HCT116 (cell line): ENCODE measurements at regions not wholly inside any gene's neighbourhood (a gene's known extent, or its start where the extent isn't known, plus 50 kb on each side); places are given as distances from the start of the nearest gene placed in this dataset.

Experiments
- ATAC-seq: fragments of 200-7000 bp; cut with Tn5 transposase; 2 replicates; pipeline ENCODE4 v1.9.1; 2020; ENCODE audit warnings: mild to moderate bottlenecking, moderate library complexity
- BruUV-seq: library from RNA; stranded (reverse); fragments of 400-500 nt; replicated peaks from 2 replicates; lab custom pipeline; 2021; lab: Mats Ljungman, UMichigan
- CTCF ChIA-PET: fragments of 300-600 bp; sonication (Branson Sonifier 250); formaldehyde crosslinking; loops from one replicate; lab custom pipeline; 2021; ENCODE audit warnings: antibody characterized with exemption; lab: Charles Lee
- POLR2A ChIA-PET: fragments of 300-600, 350-600 bp; sonication (Branson Sonifier 250); formaldehyde crosslinking; loops from one replicate; lab custom pipeline; 2021; ENCODE audit warnings: antibody characterized with exemption; lab: Charles Lee
- RAD21 ChIA-PET, 2 experiments: fragments of 300-600 bp; sonication (Branson Sonifier 250); formaldehyde crosslinking; loops; one replicate each; lab custom pipeline; 2023; ENCODE audit warnings: low total read pairs in 2 of 2; ENCODE audit not compliant: uncharacterized antibody in 2 of 2, unreplicated experiment in 2 of 2, low non-redundant PET in 1 of 2; lab: Charles Lee
- DNase-seq: peaks from one replicate; pipeline ENCODE4 v3.0.0-alpha.2; 2010; ENCODE audit warnings: low read depth, low spot score
- H2AFZ ChIP-seq: fragments of 200-600 bp; shearing (Covaris generic), sonication (generic); 2 replicates; pipeline ENCODE4 v1.6.1; 2017; ENCODE audit warnings: low read depth, mixed run types, mixed read lengths, antibody characterized with exemption, low read length; ENCODE audit not compliant: poor library complexity, severe bottlenecking
- H3K27ac ChIP-seq: 2 replicates; pipeline ENCODE4 v1.5.1; 2012; ENCODE audit warnings: low read depth, low read length
- H3K27me3 ChIP-seq: fragments of 200-600 bp; sonication (generic); 2 replicates; pipeline ENCODE4 v1.6.1; 2016; ENCODE audit warnings: mixed run types, low read length, mixed read lengths; ENCODE audit not compliant: insufficient read depth
- H3K36me3 ChIP-seq, 2 experiments: fragments of 200-500 bp in 1 of 2; fragments of 200-600 bp in 1 of 2; sonication (Bioruptor generic) in 1 of 2; sonication (generic) in 1 of 2; 2 replicates each; pipeline versions ENCODE4 v1.5.1 to v1.6.1; 2014 to 2016; ENCODE audit warnings: low read length in 2 of 2, inconsistent platforms in 1 of 2, mixed read lengths in 1 of 2, mixed run types in 1 of 2; ENCODE audit not compliant: insufficient read depth in 2 of 2, control insufficient read depth in 1 of 2
- H3K4me1 ChIP-seq, 2 experiments: fragments of 200-600 bp in 1 of 2; sonication (generic) in 1 of 2; 2 replicates each; pipeline versions ENCODE4 v1.5.1 to v1.6.1; 2012 to 2017; ENCODE audit warnings: low read length in 2 of 2, inconsistent platforms in 1 of 2, mild to moderate bottlenecking in 1 of 2, mixed read lengths in 1 of 2, mixed run types in 1 of 2, moderate library complexity in 1 of 2; ENCODE audit not compliant: insufficient read depth in 2 of 2, control insufficient read depth in 1 of 2
- H3K4me2 ChIP-seq: fragments of 200-600 bp; sonication (generic); 2 replicates; pipeline ENCODE4 v1.6.1; 2017; ENCODE audit warnings: mixed run types, low read length, mixed read lengths
- H3K4me3 ChIP-seq, 2 experiments: fragments of 200-600 bp in 1 of 2; sonication (generic) in 1 of 2; replicated peaks in 1 of 2; 2 replicates each; pipeline ENCODE4 v1.5.1; 2011 to 2016; ENCODE audit warnings: low read length in 2 of 2, control low read depth in 1 of 2, low read depth in 1 of 2, mild to moderate bottlenecking in 1 of 2, mixed read lengths in 1 of 2, mixed run types in 1 of 2
- H3K79me2 ChIP-seq: fragments of 200-600 bp; sonication (generic); 2 replicates; pipeline ENCODE4 v1.6.1; 2017; ENCODE audit warnings: mild to moderate bottlenecking, mixed run types, low read length, moderate library complexity, mixed read lengths; ENCODE audit not compliant: insufficient read depth
- H3K9ac ChIP-seq: fragments of 200-600 bp; sonication (generic); 2 replicates; pipeline ENCODE4 v1.6.1; 2016; ENCODE audit warnings: low read length, mixed read lengths
- H3K9me2 ChIP-seq: fragments of 200-600 bp; sonication (generic), shearing (Covaris generic); 2 replicates; pipeline ENCODE4 v1.6.1; 2017; ENCODE audit warnings: mixed run types, mild to moderate bottlenecking, moderate library complexity; ENCODE audit not compliant: insufficient read depth
- H3K9me3 ChIP-seq, 2 experiments: fragments of 200-500 bp in 1 of 2; fragments of 200-600 bp in 1 of 2; sonication (Bioruptor generic) in 1 of 2; sonication (generic) in 1 of 2; 2 replicates each; pipeline ENCODE4 v1.6.1; 2014 to 2017; ENCODE audit warnings: low read length in 2 of 2, mixed read lengths in 2 of 2, inconsistent platforms in 1 of 2, low read depth in 1 of 2, mild to moderate bottlenecking in 1 of 2, mixed run types in 1 of 2, moderate library complexity in 1 of 2; ENCODE audit not compliant: control insufficient read depth in 1 of 2, insufficient read depth in 1 of 2
- H4K20me1 ChIP-seq: fragments of 200-600 bp; sonication (generic), shearing (Covaris generic); 2 replicates; pipeline ENCODE4 v1.6.1; 2017; ENCODE audit warnings: mixed run types, mild to moderate bottlenecking, moderate library complexity; ENCODE audit not compliant: insufficient read depth
- CEBPB ChIP-seq: IDR thresholded peaks from 2 replicates; pipeline ENCODE4 v1.6.1; 2012; ENCODE audit warnings: low read depth
- EGR1 ChIP-seq: IDR thresholded peaks from 2 replicates; pipeline ENCODE4 v1.6.1; 2012; ENCODE audit warnings: low read depth
- ELF1 ChIP-seq: IDR thresholded peaks from 2 replicates; pipeline ENCODE4 v1.6.1; 2012; ENCODE audit warnings: low read depth, borderline replicate concordance
- EZH2phosphoT487 ChIP-seq: fragments of 200-600 bp; IDR thresholded peaks from 2 replicates; pipeline ENCODE4 v1.6.1; 2018; ENCODE audit warnings: antibody characterized with exemption, borderline replicate concordance
- FOSL1 ChIP-seq: IDR thresholded peaks from 2 replicates; pipeline ENCODE4 v1.6.1; 2012; ENCODE audit warnings: low read depth
- POLR2A ChIP-seq: IDR thresholded peaks from 2 replicates; pipeline ENCODE4 v1.7.0; 2011; ENCODE audit warnings: borderline replicate concordance; ENCODE audit not compliant: insufficient read depth, insufficient read length; ENCODE audit errors: extremely low read depth
- YY1 ChIP-seq: IDR thresholded peaks from 2 replicates; pipeline ENCODE4 v1.6.1; 2011; ENCODE audit warnings: low read length, low read depth, moderate library complexity, mild to moderate bottlenecking; ENCODE audit not compliant: insufficient replicate concordance; ENCODE audit errors: extremely low read depth
- ZBTB33 ChIP-seq: IDR thresholded peaks from 2 replicates; pipeline ENCODE4 v1.6.1; 2011; ENCODE audit warnings: mild to moderate bottlenecking, low read length, moderate library complexity; ENCODE audit not compliant: insufficient replicate concordance; ENCODE audit errors: extremely low read depth
- ZFX ChIP-seq: fragments of 450-650 bp; IDR thresholded peaks from 2 replicates; pipeline ENCODE4 v1.6.1; 2017
- intact Hi-C: fragments of 100-400 bp; cut with micrococcal nuclease; formaldehyde crosslinking; loops from 2 replicates; pipeline ENCODE4 v1.10.0; 2022
- TF ChIP-seq, protein P1 (sequence below), 3 experiments: fragments of 200-600 bp in 1 of 3; sonication (generic) in 1 of 3; IDR thresholded peaks in 2 of 3; conservative IDR thresholded peaks in 1 of 3; 2 replicates each; pipeline ENCODE4 v1.5.1; 2012 to 2017; ENCODE audit warnings: low read depth in 2 of 3, low read length in 2 of 3, antibody characterized with exemption in 1 of 3, borderline replicate concordance in 1 of 3, control low read depth in 1 of 3, mild to moderate bottlenecking in 1 of 3, mixed read lengths in 1 of 3, mixed run types in 1 of 3, moderate library complexity in 1 of 3; ENCODE audit not compliant: insufficient read depth in 1 of 3

GRCh38 chr1:238710697-238711096 is 675.7 kb upstream of the CHRM3 start:
- no peak overlapping the region for H2AFZ ChIP-seq
- no peaks in the 10 kb centered on the region for H3K9me2 ChIP-seq
- intact Hi-C loops = no loop called here
- H3K4me2 ChIP-seq = no peak overlapping the region
- no peaks in the 10 kb centered on the region for H3K4me1 ChIP-seq
- no peaks in the 10 kb centered on the region for H4K20me1 ChIP-seq
- TF ChIP-seq EGR1 = no peak
- no peak for TF ChIP-seq FOSL1
- no peak overlapping the region for H3K27ac ChIP-seq
- ChIA-PET CTCF (no interaction called here), RAD21 (no interaction called here), POLR2A (no interaction called here)
- H3K4me3 ChIP-seq = no peak overlapping the region
- H3K9ac ChIP-seq = no peak overlapping the region
- no TSS peak for BruUV-seq
- no peaks in the 10 kb centered on the region for H3K36me3 ChIP-seq
- ATAC-seq (no peak), DNase-seq (no peak)
- peaks cover 8 to 21% of the 10 kb centered on the region in 2 experiments; a peak in 2 of 4 replicates for H3K9me3 ChIP-seq
- H3K27me3 ChIP-seq = no peaks in the 10 kb centered on the region
- no peaks in the 10 kb centered on the region for H3K79me2 ChIP-seq

DNA sequence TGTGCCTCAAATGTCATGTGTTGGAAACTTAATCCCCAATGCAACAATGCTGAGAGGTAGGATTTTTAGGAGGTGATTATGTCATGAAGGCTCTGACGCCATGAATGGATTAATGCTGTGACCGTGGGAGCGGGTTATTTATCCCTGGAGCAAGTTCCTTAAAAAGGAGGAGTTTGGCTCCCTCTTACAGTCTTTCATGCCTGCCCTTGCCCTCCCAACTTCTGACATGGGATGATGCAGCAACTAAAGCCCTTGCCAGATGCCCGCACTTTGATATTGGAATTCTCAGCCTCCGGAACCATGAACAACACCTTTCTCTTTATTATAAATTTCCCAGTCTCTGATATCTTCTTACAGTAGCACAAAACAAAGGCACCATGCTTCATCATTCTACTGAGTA is 685.3 kb upstream of the CHRM3 start:
- Histone ChIP-seq H3K36me3 (no peaks in the 10 kb centered on the region), H4K20me1 (no peaks in the 10 kb centered on the region), H3K27me3 (no peaks in the 10 kb centered on the region), H3K4me1 (no peaks in the 10 kb centered on the region), H3K4me2 (no peak overlapping the region), H3K9ac (no peak overlapping the region), H3K9me3 (peaks cover 16 to 28% of the 10 kb centered on the region in 2 experiments; a peak in 2 of 4 replicates), H3K79me2 (no peaks in the 10 kb centered on the region), H3K9me2 (no peaks in the 10 kb centered on the region), H3K27ac (no peak overlapping the region), H3K4me3 (no peak overlapping the region), H2AFZ (no peak overlapping the region)
- no peak for DNase-seq
- ChIA-PET POLR2A (no interaction called here), CTCF (no interaction called here), RAD21 (no interaction called here)
- ATAC-seq = no peak
- BruUV-seq = no TSS peak
- TF ChIP-seq FOSL1 (no peak), EGR1 (no peak), ELF1 (no peak), ZFX (no peak), CEBPB (no peak), ZBTB33 (no peak), EZH2phosphoT487 (no peak), YY1 (no peak), POLR2A (no peak)
- TF ChIP-seq, protein P1, sequence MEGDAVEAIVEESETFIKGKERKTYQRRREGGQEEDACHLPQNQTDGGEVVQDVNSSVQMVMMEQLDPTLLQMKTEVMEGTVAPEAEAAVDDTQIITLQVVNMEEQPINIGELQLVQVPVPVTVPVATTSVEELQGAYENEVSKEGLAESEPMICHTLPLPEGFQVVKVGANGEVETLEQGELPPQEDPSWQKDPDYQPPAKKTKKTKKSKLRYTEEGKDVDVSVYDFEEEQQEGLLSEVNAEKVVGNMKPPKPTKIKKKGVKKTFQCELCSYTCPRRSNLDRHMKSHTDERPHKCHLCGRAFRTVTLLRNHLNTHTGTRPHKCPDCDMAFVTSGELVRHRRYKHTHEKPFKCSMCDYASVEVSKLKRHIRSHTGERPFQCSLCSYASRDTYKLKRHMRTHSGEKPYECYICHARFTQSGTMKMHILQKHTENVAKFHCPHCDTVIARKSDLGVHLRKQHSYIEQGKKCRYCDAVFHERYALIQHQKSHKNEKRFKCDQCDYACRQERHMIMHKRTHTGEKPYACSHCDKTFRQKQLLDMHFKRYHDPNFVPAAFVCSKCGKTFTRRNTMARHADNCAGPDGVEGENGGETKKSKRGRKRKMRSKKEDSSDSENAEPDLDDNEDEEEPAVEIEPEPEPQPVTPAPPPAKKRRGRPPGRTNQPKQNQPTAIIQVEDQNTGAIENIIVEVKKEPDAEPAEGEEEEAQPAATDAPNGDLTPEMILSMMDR (IDR thresholded peaks at IDR 0.05 in 2 of 3, conservative IDR thresholded peaks at IDR 0.05 in 1 of 3; ENCODE audit: borderline replicate concordance in 1 of 3, insufficient read depth in 1 of 3, low read depth in 2 of 3, low read length in 2 of 3) = no peak
- intact Hi-C loops = no loop called here
